ENCODE measurements at regions not wholly inside any gene's neighbourhood (a gene's known extent, or its start where the extent isn't known, plus 50 kb on each side); places are given as distances from the start of the nearest gene placed in this dataset.

DNA sequence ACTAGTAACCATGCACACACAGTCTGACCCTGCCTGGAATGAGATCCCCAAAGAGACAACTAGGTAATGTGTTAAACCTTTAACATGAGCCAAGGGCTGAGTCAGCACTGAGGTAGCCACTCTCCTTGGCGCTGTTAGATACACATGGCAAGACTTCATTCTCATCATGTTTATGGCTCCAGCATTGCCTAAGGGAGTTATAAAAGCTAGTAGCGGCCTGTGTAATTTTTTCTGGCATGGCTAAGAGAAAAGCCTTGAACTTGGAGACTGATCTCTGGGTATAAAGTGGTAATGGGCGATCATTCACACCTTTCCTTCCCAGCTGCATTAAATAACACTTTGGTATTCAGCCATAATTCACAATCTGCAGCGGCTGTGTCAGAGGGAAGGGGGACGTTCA lies 779.7 kb upstream of the LRRC4C start:
- POLR2A ChIA-PET: interaction anchor here (1.2 to 1.6 kb wide), 2 partner anchors 8 to 13 kb away, joined by 3 read pairs; no protein-coding TSS in a partner anchor
- Histone ChIP-seq H3K4me3 (ENCODE audit: low read depth, low read length, poor library complexity, severe bottlenecking) (no peak overlapping the region), H3K27ac (ENCODE audit: low read depth, low read length, poor library complexity, severe bottlenecking) (no peak overlapping the region), H3K4me1 (ENCODE audit: insufficient read depth, low read length, poor library complexity, severe bottlenecking) (no peaks in the 10 kb centered on the region), H3K79me2 (ENCODE audit: insufficient read depth, low read depth, low read length) (no peaks in the 10 kb centered on the region), H4K20me1 (ENCODE audit: insufficient read depth, low read length) (no peaks in the 10 kb centered on the region), H3K4me2 (ENCODE audit: low read length) (no peak overlapping the region), H3K9me3 (ENCODE audit: low read length) (no peaks in the 10 kb centered on the region), H2AFZ (ENCODE audit: low read length) (no peak overlapping the region), H3K36me3 (ENCODE audit: insufficient read depth, low read length) (no peaks in the 10 kb centered on the region), H3K9me2 (ENCODE audit: insufficient read depth, low read length) (no peaks in the 10 kb centered on the region)
- TF ChIP-seq EZH2phosphoT487 (IDR thresholded peaks at IDR 0.05; ENCODE audit: borderline replicate concordance, low read depth, low read length): no peak
- TF ChIP-seq, protein P1, sequence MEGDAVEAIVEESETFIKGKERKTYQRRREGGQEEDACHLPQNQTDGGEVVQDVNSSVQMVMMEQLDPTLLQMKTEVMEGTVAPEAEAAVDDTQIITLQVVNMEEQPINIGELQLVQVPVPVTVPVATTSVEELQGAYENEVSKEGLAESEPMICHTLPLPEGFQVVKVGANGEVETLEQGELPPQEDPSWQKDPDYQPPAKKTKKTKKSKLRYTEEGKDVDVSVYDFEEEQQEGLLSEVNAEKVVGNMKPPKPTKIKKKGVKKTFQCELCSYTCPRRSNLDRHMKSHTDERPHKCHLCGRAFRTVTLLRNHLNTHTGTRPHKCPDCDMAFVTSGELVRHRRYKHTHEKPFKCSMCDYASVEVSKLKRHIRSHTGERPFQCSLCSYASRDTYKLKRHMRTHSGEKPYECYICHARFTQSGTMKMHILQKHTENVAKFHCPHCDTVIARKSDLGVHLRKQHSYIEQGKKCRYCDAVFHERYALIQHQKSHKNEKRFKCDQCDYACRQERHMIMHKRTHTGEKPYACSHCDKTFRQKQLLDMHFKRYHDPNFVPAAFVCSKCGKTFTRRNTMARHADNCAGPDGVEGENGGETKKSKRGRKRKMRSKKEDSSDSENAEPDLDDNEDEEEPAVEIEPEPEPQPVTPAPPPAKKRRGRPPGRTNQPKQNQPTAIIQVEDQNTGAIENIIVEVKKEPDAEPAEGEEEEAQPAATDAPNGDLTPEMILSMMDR (conservative IDR thresholded peaks at IDR 0.05; ENCODE audit: low read length): no peak
- DNase-seq (ENCODE audit: low spot score): no peak
- BruUV-seq (replicated peaks): no TSS peak
- intact Hi-C loops (cut with micrococcal nuclease; ENCODE audit: unreplicated experiment): no loop called here
- CTCF ChIA-PET (ENCODE audit: unreplicated experiment): no interaction called here

DNA sequence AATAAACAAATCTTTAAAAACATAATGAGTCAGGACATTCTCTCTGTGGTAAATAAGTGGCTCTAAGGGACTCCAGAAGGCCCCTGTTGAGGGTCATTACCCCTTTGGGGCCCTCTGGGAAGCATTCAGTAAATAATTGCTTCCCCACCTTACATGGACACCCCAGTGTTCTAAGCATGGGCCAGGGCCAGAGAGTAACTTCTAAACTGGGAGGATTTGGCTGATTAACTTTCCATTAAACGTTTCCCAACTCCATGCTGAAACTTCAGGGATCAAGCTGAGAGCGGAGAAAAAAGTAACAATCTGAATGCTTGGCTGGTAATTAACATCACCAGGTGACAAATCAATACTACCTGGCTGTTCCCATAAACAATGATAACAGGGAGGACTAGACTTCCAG lies 783.9 kb upstream of the LRRC4C start:
- no peak for TF ChIP-seq EZH2phosphoT487 (IDR thresholded peaks at IDR 0.05; ENCODE audit: borderline replicate concordance, low read depth, low read length)
- TF ChIP-seq, protein P1 (conservative IDR thresholded peaks at IDR 0.05; ENCODE audit: low read length): no peak
- CTCF ChIA-PET (ENCODE audit: unreplicated experiment): no interaction called here
- H3K27ac ChIP-seq (ENCODE audit: low read depth, low read length, poor library complexity, severe bottlenecking): no peak overlapping the region
- H3K9me3 ChIP-seq (ENCODE audit: low read length): no peaks in the 10 kb centered on the region
- BruUV-seq (replicated peaks): no TSS peak
- H4K20me1 ChIP-seq (ENCODE audit: insufficient read depth, low read length): no peaks in the 10 kb centered on the region
- no peaks in the 10 kb centered on the region for H3K9me2 ChIP-seq (ENCODE audit: insufficient read depth, low read length)
- DNase-seq (ENCODE audit: low spot score): no peak
- H3K36me3 ChIP-seq (ENCODE audit: insufficient read depth, low read length): no peaks in the 10 kb centered on the region
- no peak overlapping the region for H3K4me2 ChIP-seq (ENCODE audit: low read length)
- H3K4me1 ChIP-seq (ENCODE audit: insufficient read depth, low read length, poor library complexity, severe bottlenecking): no peaks in the 10 kb centered on the region
- no peak overlapping the region for H3K4me3 ChIP-seq (ENCODE audit: low read depth, low read length, poor library complexity, severe bottlenecking)
- no peak overlapping the region for H2AFZ ChIP-seq (ENCODE audit: low read length)
- H3K79me2 ChIP-seq (ENCODE audit: insufficient read depth, low read depth, low read length): no peaks in the 10 kb centered on the region
- POLR2A ChIA-PET: no interaction called here
- intact Hi-C loops (cut with micrococcal nuclease; ENCODE audit: unreplicated experiment): no loop called here

DNA sequence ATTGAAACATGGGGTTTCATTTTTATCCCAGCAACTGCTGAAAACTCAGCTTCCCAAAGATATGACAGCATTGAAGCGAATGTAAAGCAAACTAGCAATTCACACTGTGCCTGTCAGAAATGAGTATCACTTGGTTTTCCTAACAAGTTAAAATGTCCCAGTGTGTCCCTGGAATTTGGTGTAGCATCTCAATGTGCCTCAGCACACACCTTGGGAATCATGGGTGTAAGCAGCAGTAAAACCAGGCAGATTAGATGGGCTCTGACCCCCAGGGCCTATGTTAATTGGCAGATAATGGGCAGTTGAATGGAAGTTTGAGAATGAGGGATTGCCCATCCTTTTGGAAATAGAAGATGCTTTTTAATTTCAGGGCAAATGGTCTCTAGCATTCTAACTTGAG lies 784.9 kb upstream of the LRRC4C start:
- Histone ChIP-seq H3K79me2 (ENCODE audit: insufficient read depth, low read depth, low read length) (no peaks in the 10 kb centered on the region), H3K4me2 (ENCODE audit: low read length) (no peak overlapping the region), H3K36me3 (ENCODE audit: insufficient read depth, low read length) (no peaks in the 10 kb centered on the region), H3K9me3 (ENCODE audit: low read length) (no peaks in the 10 kb centered on the region), H3K4me1 (ENCODE audit: insufficient read depth, low read length, poor library complexity, severe bottlenecking) (no peaks in the 10 kb centered on the region), H2AFZ (ENCODE audit: low read length) (no peak overlapping the region), H4K20me1 (ENCODE audit: insufficient read depth, low read length) (no peaks in the 10 kb centered on the region), H3K27ac (ENCODE audit: low read depth, low read length, poor library complexity, severe bottlenecking) (no peak overlapping the region), H3K9me2 (ENCODE audit: insufficient read depth, low read length) (no peaks in the 10 kb centered on the region), H3K4me3 (ENCODE audit: low read depth, low read length, poor library complexity, severe bottlenecking) (no peak overlapping the region)
- no peak for TF ChIP-seq EZH2phosphoT487 (IDR thresholded peaks at IDR 0.05; ENCODE audit: borderline replicate concordance, low read depth, low read length)
- TF ChIP-seq, protein P1 (conservative IDR thresholded peaks at IDR 0.05; ENCODE audit: low read length): no peak
- CTCF ChIA-PET (ENCODE audit: unreplicated experiment): no interaction called here
- intact Hi-C loops (cut with micrococcal nuclease; ENCODE audit: unreplicated experiment): no loop called here
- no peak for DNase-seq (ENCODE audit: low spot score)
- POLR2A ChIA-PET: interaction anchor here (0.6 kb wide), 1 partner anchor 10 kb away, joined by 3 read pairs; no protein-coding TSS in a partner anchor
- no TSS peak for BruUV-seq (replicated peaks)

All from OCI-LY7 (cell line).